Fibroblast of lung (primary cell): ENCODE measurements at regions not wholly inside any gene's neighbourhood (a gene's known extent, or its start where the extent isn't known, plus 50 kb on each side); places are given as distances from the start of the nearest gene placed in this dataset.

Experiments used
- DNase-seq, 2 donors: peaks; one replicate each; pipeline versions ENCODE4 v3.0.0 to v3.0.0-alpha.2; 2010; ENCODE audit warnings: low read depth in 2 of 2
- H2AFZ ChIP-seq: 2 replicates; pipeline ENCODE4 v1.5.1; 2012; ENCODE audit warnings: low read length, control low read depth, inconsistent platforms
- H3K27ac ChIP-seq: 2 replicates; pipeline ENCODE4 v1.5.1; 2011; ENCODE audit warnings: low read length, control low read depth; ENCODE audit not compliant: insufficient read depth
- H3K27me3 ChIP-seq: 2 replicates; pipeline ENCODE4 v1.5.1; 2011; ENCODE audit warnings: mild to moderate bottlenecking, low read length; ENCODE audit not compliant: control insufficient read depth, insufficient read depth
- H3K36me3 ChIP-seq: 2 replicates; pipeline ENCODE4 v1.5.1; 2011; ENCODE audit warnings: low read length; ENCODE audit not compliant: control insufficient read depth, insufficient read depth
- H3K4me1 ChIP-seq: 2 replicates; pipeline ENCODE4 v1.5.1; 2011; ENCODE audit warnings: low read length; ENCODE audit not compliant: control insufficient read depth, insufficient read depth; ENCODE audit errors: extremely low read depth
- H3K4me2 ChIP-seq: 2 replicates; pipeline ENCODE4 v1.5.1; 2011; ENCODE audit warnings: low read length, control low read depth; ENCODE audit not compliant: insufficient read depth; ENCODE audit errors: extremely low read depth
- H3K4me3 ChIP-seq, 4 experiments: fragments of 200-600 bp in 1 of 4; sonication (generic) in 1 of 4; replicated peaks in 1 of 4; 2 replicates each; pipeline ENCODE4 v1.5.1; 2011 to 2016; ENCODE audit warnings: low read length in 4 of 4, low read depth in 3 of 4, mild to moderate bottlenecking in 3 of 4, control low read depth in 2 of 4, inconsistent platforms in 1 of 4, mixed read lengths in 1 of 4; ENCODE audit not compliant: insufficient read depth in 1 of 4; ENCODE audit errors: control extremely low read depth in 1 of 4
- H3K79me2 ChIP-seq: 2 replicates; pipeline ENCODE4 v1.5.1; 2012; ENCODE audit warnings: mild to moderate bottlenecking, low read length, inconsistent platforms; ENCODE audit not compliant: control insufficient read depth, insufficient read depth
- H3K9ac ChIP-seq: 2 replicates; pipeline ENCODE4 v1.5.1; 2011; ENCODE audit warnings: mild to moderate bottlenecking, low read length, control low read depth; ENCODE audit not compliant: insufficient read depth
- H3K9me3 ChIP-seq: 2 replicates; pipeline ENCODE4 v1.5.1; 2012; ENCODE audit warnings: low read depth, low read length; ENCODE audit not compliant: control insufficient read depth, insufficient read depth
- H4K20me1 ChIP-seq: 2 replicates; pipeline ENCODE4 v1.5.1; 2011; ENCODE audit warnings: low read length; ENCODE audit not compliant: control insufficient read depth, insufficient read depth; ENCODE audit errors: extremely low read depth
- EZH2 ChIP-seq: IDR thresholded peaks from 2 replicates; pipeline ENCODE4 v1.5.1; 2012; ENCODE audit warnings: low read length, control low read depth, mild to moderate bottlenecking; ENCODE audit errors: missing control alignments
- TF ChIP-seq, protein P1 (sequence below), 2 donors: IDR thresholded peaks in 1 of 2; conservative IDR thresholded peaks in 1 of 2; 1 replicate in 1 of 2; 2 replicates in 1 of 2; pipeline ENCODE4 v1.5.1; 2011 to 2012; ENCODE audit warnings: low read length in 2 of 2, control low read depth in 1 of 2, inconsistent platforms in 1 of 2, low read depth in 1 of 2, mild to moderate bottlenecking in 1 of 2

DNA sequence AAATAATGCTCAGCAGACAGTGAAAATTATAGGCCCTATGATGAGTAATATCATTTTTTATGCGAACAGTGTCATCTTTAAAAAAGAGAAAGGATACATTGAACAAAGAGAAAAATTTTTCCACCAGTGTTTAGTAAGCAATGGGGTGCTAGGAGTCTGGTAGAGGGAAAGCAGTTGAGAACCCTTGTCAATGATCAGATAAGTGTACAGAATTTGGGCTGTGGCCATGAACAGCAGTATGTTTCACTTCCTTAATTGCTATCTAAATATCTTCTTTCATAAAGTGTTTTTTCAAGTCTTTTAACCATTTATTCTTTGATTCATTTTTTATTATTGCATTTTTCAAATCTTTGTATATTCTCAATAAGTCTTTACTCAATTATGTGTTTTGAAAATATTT lies 750.7 kb upstream of the KCND2 start:
- no peak for TF ChIP-seq EZH2
- TF ChIP-seq, protein P1, sequence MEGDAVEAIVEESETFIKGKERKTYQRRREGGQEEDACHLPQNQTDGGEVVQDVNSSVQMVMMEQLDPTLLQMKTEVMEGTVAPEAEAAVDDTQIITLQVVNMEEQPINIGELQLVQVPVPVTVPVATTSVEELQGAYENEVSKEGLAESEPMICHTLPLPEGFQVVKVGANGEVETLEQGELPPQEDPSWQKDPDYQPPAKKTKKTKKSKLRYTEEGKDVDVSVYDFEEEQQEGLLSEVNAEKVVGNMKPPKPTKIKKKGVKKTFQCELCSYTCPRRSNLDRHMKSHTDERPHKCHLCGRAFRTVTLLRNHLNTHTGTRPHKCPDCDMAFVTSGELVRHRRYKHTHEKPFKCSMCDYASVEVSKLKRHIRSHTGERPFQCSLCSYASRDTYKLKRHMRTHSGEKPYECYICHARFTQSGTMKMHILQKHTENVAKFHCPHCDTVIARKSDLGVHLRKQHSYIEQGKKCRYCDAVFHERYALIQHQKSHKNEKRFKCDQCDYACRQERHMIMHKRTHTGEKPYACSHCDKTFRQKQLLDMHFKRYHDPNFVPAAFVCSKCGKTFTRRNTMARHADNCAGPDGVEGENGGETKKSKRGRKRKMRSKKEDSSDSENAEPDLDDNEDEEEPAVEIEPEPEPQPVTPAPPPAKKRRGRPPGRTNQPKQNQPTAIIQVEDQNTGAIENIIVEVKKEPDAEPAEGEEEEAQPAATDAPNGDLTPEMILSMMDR (conservative IDR thresholded peaks at IDR 0.05 in 1 of 2, IDR thresholded peaks at IDR 0.05 in 1 of 2; ENCODE audit: low read depth in 1 of 2, low read length in 2 of 2): no peak
- no peaks in the 10 kb centered on the region for H4K20me1 ChIP-seq
- no peak overlapping the region for H2AFZ ChIP-seq
- no peaks in the 10 kb centered on the region for H3K9me3 ChIP-seq
- H3K36me3 ChIP-seq: no peaks in the 10 kb centered on the region
- H3K4me3 ChIP-seq: no peak overlapping the region
- no peaks in the 10 kb centered on the region for H3K27me3 ChIP-seq
- no peak overlapping the region for H3K4me2 ChIP-seq
- no peak overlapping the region for H3K9ac ChIP-seq
- no peak overlapping the region for H3K27ac ChIP-seq
- no peaks in the 10 kb centered on the region for H3K79me2 ChIP-seq
- no peak for DNase-seq
- no peaks in the 10 kb centered on the region for H3K4me1 ChIP-seq

DNA sequence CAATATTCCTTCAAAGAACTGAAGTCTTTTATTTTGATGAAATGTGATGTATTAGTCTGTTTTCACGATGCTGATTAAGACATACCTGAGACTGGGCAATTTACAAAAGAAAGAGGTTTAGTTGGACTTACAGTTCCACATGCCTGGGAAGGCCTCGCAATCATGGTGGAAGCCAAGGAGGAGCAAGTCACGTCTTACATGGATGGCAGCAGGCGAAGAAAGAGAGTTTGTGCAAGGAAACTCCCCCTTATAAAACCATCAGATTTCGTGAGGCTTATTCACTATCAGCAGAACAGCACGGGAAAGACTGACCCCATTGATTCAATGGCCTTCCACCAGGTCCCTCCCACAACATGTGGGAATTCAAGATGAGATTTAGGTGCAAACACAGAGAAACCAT lies 750.3 kb upstream of the KCND2 start:
- H2AFZ ChIP-seq: no peak overlapping the region
- no peaks in the 10 kb centered on the region for H4K20me1 ChIP-seq
- no peak for TF ChIP-seq EZH2
- TF ChIP-seq, protein P1 (conservative IDR thresholded peaks at IDR 0.05 in 1 of 2, IDR thresholded peaks at IDR 0.05 in 1 of 2; ENCODE audit: low read depth in 1 of 2, low read length in 2 of 2): no peak
- no peak overlapping the region for H3K4me2 ChIP-seq
- no peaks in the 10 kb centered on the region for H3K79me2 ChIP-seq
- no peak for DNase-seq
- no peak overlapping the region for H3K9ac ChIP-seq
- no peak overlapping the region for H3K4me3 ChIP-seq
- H3K4me1 ChIP-seq: no peaks in the 10 kb centered on the region
- H3K36me3 ChIP-seq: no peaks in the 10 kb centered on the region
- no peak overlapping the region for H3K27ac ChIP-seq
- no peaks in the 10 kb centered on the region for H3K27me3 ChIP-seq
- H3K9me3 ChIP-seq: no peaks in the 10 kb centered on the region

DNA sequence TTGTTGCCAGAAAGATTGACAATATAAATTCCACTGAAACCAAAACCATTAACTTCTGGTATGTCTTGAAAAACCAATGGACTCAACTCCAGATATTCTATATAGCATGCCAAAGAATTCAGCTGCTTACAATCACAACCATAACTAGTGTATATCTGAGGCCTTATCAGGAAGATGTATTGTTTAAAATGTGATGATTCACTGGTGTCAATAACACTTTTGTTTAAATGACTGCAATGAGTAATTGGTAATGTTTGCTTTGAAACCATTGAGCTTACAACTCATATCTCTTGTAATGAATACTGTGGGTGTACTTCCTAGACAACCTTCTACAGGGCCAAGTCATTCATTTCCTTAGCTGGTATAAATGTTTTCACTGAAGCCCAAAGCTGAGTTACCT lies 727.9 kb upstream of the KCND2 start:
- TF ChIP-seq, protein P1 (conservative IDR thresholded peaks at IDR 0.05 in 1 of 2, IDR thresholded peaks at IDR 0.05 in 1 of 2; ENCODE audit: low read depth in 1 of 2, low read length in 2 of 2): no peak
- no peak for TF ChIP-seq EZH2
- Histone ChIP-seq H3K27ac (no peak overlapping the region), H3K4me1 (no peaks in the 10 kb centered on the region), H4K20me1 (no peaks in the 10 kb centered on the region), H3K4me2 (no peak overlapping the region), H3K9me3 (no peaks in the 10 kb centered on the region), H3K36me3 (no peaks in the 10 kb centered on the region), H3K9ac (no peak overlapping the region), H3K4me3 (no peak overlapping the region), H3K79me2 (no peaks in the 10 kb centered on the region), H2AFZ (no peak overlapping the region), H3K27me3 (no peaks in the 10 kb centered on the region)
- DNase-seq: peak; percentile 29 to 83
